H1 (cell line): ENCODE measurements at regions not wholly inside any gene's neighbourhood (a gene's known extent, or its start where the extent isn't known, plus 50 kb on each side); places are given as distances from the start of the nearest gene placed in this dataset.

Experiments used
- CTCF ChIA-PET: fragments of 300-600 bp; sonication (Branson Sonifier 250); formaldehyde crosslinking; loops from one replicate; lab custom pipeline; 2021; ENCODE audit not compliant: partially characterized antibody; lab: Charles Lee
- POLR2A ChIA-PET: fragments of 300-600 bp; sonication (Branson Sonifier 250); formaldehyde crosslinking; loops from one replicate; lab custom pipeline; 2021; ENCODE audit warnings: inconsistent platforms; ENCODE audit not compliant: partially characterized antibody; lab: Charles Lee
- DNase-seq, 2 experiments: peaks; one replicate each; pipeline versions ENCODE4 v3.0.0 to v3.0.0-alpha.2; 2010 to 2022; ENCODE audit warnings: low spot score in 2 of 2, low read depth in 1 of 2, mixed read lengths in 1 of 2
- FAIRE-seq: peaks from 2 replicates; lab custom pipeline; 2011; peaks lifted over from hg19 to GRCh38; lab: Jason Lieb, UNC
- H2AFZ ChIP-seq: 2 replicates; pipeline ENCODE4 v1.8.1; 2012; ENCODE audit warnings: low read length, inconsistent platforms
- H2AK5ac ChIP-seq: 2 replicates; pipeline ENCODE4 v1.6.1; 2013; ENCODE audit warnings: low read depth, low read length
- H2BK120ac ChIP-seq: replicated peaks from 2 replicates; pipeline ENCODE3; 2013; ENCODE audit warnings: low read depth, low read length, inconsistent platforms
- H2BK12ac ChIP-seq: 2 replicates; pipeline ENCODE4 v1.6.1; 2013; ENCODE audit warnings: low read depth, low read length
- H2BK15ac ChIP-seq: 2 replicates; pipeline ENCODE4 v1.6.1; 2013; ENCODE audit warnings: low read length
- H2BK20ac ChIP-seq: 2 replicates; pipeline ENCODE4 v1.6.1; 2013; ENCODE audit warnings: low read length
- H2BK5ac ChIP-seq: 2 replicates; pipeline ENCODE4 v1.6.1; 2013; ENCODE audit warnings: low read depth, low read length
- H3K14ac ChIP-seq: 2 replicates; pipeline ENCODE4 v1.6.1; 2013; ENCODE audit warnings: inconsistent platforms; ENCODE audit not compliant: insufficient read length
- H3K18ac ChIP-seq: 2 replicates; pipeline ENCODE4 v1.6.1; 2013; ENCODE audit warnings: low read length; ENCODE audit errors: extremely low read depth
- H3K23ac ChIP-seq: 2 replicates; pipeline ENCODE4 v1.6.1; 2013; ENCODE audit warnings: inconsistent platforms; ENCODE audit not compliant: insufficient read length
- H3K23me2 ChIP-seq: 2 replicates; pipeline ENCODE4 v1.6.1; 2013; ENCODE audit warnings: low read depth, low read length
- H3K27ac ChIP-seq: 2 replicates; pipeline ENCODE4 v1.6.1; 2011; ENCODE audit warnings: low read depth, low read length, inconsistent platforms
- H3K27me3 ChIP-seq, 4 experiments: replicated peaks in 1 of 4; 1 replicate in 1 of 4; 2 replicates in 3 of 4; pipeline versions ENCODE4 v1.6.1 to v1.8.1; 2011 to 2013; ENCODE audit warnings: low read length in 3 of 4, mild to moderate bottlenecking in 3 of 4, inconsistent platforms in 2 of 4, mixed read lengths in 2 of 4, moderate library complexity in 1 of 4; ENCODE audit not compliant: control insufficient read depth in 3 of 4, insufficient read depth in 3 of 4; ENCODE audit errors: extremely low read depth in 1 of 4
- H3K36me3 ChIP-seq, 4 experiments: 2 replicates each; pipeline versions ENCODE4 v1.6.1 to v1.8.1; 2011 to 2013; ENCODE audit warnings: mild to moderate bottlenecking in 4 of 4, low read length in 3 of 4, moderate library complexity in 2 of 4, control low read depth in 1 of 4, inconsistent platforms in 1 of 4; ENCODE audit not compliant: insufficient read depth in 4 of 4, control insufficient read depth in 2 of 4
- H3K4ac ChIP-seq: replicated peaks from 2 replicates; pipeline ENCODE3; 2013; ENCODE audit warnings: low read length, low read depth, mixed read lengths, inconsistent platforms; ENCODE audit not compliant: insufficient read length
- H3K4me1 ChIP-seq, 4 experiments: replicated peaks in 1 of 4; 1 replicate in 1 of 4; 2 replicates in 3 of 4; pipeline versions ENCODE4 v1.6.1 to v1.8.1; 2011 to 2013; ENCODE audit warnings: low read length in 3 of 4, inconsistent platforms in 2 of 4, mixed read lengths in 1 of 4; ENCODE audit not compliant: insufficient read depth in 4 of 4, control insufficient read depth in 3 of 4
- H3K4me2 ChIP-seq, 2 experiments: 2 replicates each; pipeline versions ENCODE4 v1.6.1 to v1.8.1; 2011 to 2013; ENCODE audit warnings: low read depth in 2 of 2, low read length in 2 of 2, control low read depth in 1 of 2, inconsistent platforms in 1 of 2, mild to moderate bottlenecking in 1 of 2; ENCODE audit not compliant: insufficient read depth in 1 of 2
- H3K4me3 ChIP-seq, 4 experiments: fragments of 200-600, 300-600 bp in 1 of 4; sonication (generic), shearing (Covaris generic), sonication (Bioruptor Twin) in 1 of 4; 2 replicates each; pipeline versions ENCODE4 v1.5.1 to v1.8.1; 2011 to 2016; ENCODE audit warnings: low read length in 4 of 4, low read depth in 3 of 4, control low read depth in 2 of 4, inconsistent platforms in 2 of 4, mild to moderate bottlenecking in 2 of 4, mixed read lengths in 1 of 4, moderate library complexity in 1 of 4; ENCODE audit not compliant: insufficient read depth in 2 of 4; ENCODE audit errors: extremely low read depth in 1 of 4
- H3K56ac ChIP-seq: replicated peaks from 2 replicates; pipeline ENCODE3; 2013; ENCODE audit warnings: low read depth, mild to moderate bottlenecking, mixed read lengths, low read length, inconsistent platforms; ENCODE audit not compliant: insufficient read length
- H3K79me1 ChIP-seq: 2 replicates; pipeline ENCODE4 v1.6.1; 2013; ENCODE audit warnings: low read depth, low read length, control low read depth
- H3K79me2 ChIP-seq, 2 experiments: 2 replicates each; pipeline versions ENCODE4 v1.6.1 to v1.8.1; 2012 to 2013; ENCODE audit warnings: low read length in 2 of 2, mild to moderate bottlenecking in 2 of 2, inconsistent platforms in 1 of 2; ENCODE audit not compliant: insufficient read depth in 2 of 2, control insufficient read depth in 1 of 2
- H3K9ac ChIP-seq, 4 experiments: replicated peaks in 1 of 4; 1 replicate in 1 of 4; 2 replicates in 3 of 4; pipeline versions ENCODE4 v1.6.1 to v1.8.1; 2011 to 2013; ENCODE audit warnings: low read depth in 3 of 4, low read length in 3 of 4, control low read depth in 2 of 4, mild to moderate bottlenecking in 2 of 4, moderate library complexity in 2 of 4, inconsistent platforms in 1 of 4; ENCODE audit errors: extremely low read depth in 1 of 4
- H3K9me3 ChIP-seq, 2 experiments: 2 replicates each; pipeline versions ENCODE4 v1.6.1 to v1.8.1; 2012 to 2013; ENCODE audit warnings: mild to moderate bottlenecking in 2 of 2, moderate library complexity in 2 of 2, control low read depth in 1 of 2, inconsistent platforms in 1 of 2, low read depth in 1 of 2, low read length in 1 of 2, mixed read lengths in 1 of 2; ENCODE audit not compliant: insufficient read depth in 2 of 2
- H4K20me1 ChIP-seq, 2 experiments: replicated peaks in 1 of 2; 2 replicates each; pipeline versions ENCODE3 to v1.8.1; 2011 to 2013; ENCODE audit warnings: inconsistent platforms in 2 of 2, low read length in 2 of 2, mild to moderate bottlenecking in 1 of 2; ENCODE audit not compliant: insufficient read depth in 2 of 2, control insufficient read depth in 1 of 2
- H4K5ac ChIP-seq: 2 replicates; pipeline ENCODE4 v1.6.1; 2013; ENCODE audit warnings: low read length, low read depth, mixed read lengths, inconsistent platforms; ENCODE audit not compliant: insufficient read length
- H4K8ac ChIP-seq: 2 replicates; pipeline ENCODE4 v1.8.0; 2013; ENCODE audit warnings: mild to moderate bottlenecking, moderate library complexity, low read length, inconsistent platforms; ENCODE audit not compliant: insufficient read depth; ENCODE audit errors: extremely low read depth
- H4K91ac ChIP-seq: replicated peaks from 2 replicates; pipeline ENCODE3; 2013; ENCODE audit warnings: low read length, mixed read lengths, inconsistent platforms; ENCODE audit not compliant: insufficient read length
- BRCA1 ChIP-seq: IDR thresholded peaks from 2 replicates; pipeline ENCODE4 v1.6.1; 2012; ENCODE audit warnings: low read depth, low read length, improper control_type of control experiment
- EZH2 ChIP-seq: fragments of 200-600 bp; sonication (generic); IDR thresholded peaks from 2 replicates; pipeline ENCODE4 v1.7.1; 2012; ENCODE audit warnings: low read depth, mild to moderate bottlenecking, moderate library complexity, low read length, inconsistent platforms; ENCODE audit not compliant: severe bottlenecking
- GTF2F1 ChIP-seq: IDR thresholded peaks from 2 replicates; pipeline ENCODE4 v1.6.1; 2012; ENCODE audit warnings: low read depth, low read length, improper control_type of control experiment, borderline replicate concordance
- HDAC2 ChIP-seq, 2 experiments: fragments of 300-600 bp in 1 of 2; sonication (generic) in 1 of 2; IDR thresholded peaks; 2 replicates each; pipeline ENCODE4 v1.6.1; 2011 to 2012; ENCODE audit warnings: low read depth in 2 of 2, low read length in 2 of 2, mild to moderate bottlenecking in 2 of 2, moderate library complexity in 2 of 2, borderline replicate concordance in 1 of 2, inconsistent platforms in 1 of 2
- MAFK ChIP-seq: IDR thresholded peaks from 2 replicates; pipeline ENCODE4 v1.6.1; 2012; ENCODE audit warnings: low read depth, mild to moderate bottlenecking, improper control_type of control experiment, low read length
- SAP30 ChIP-seq: fragments of 300-600 bp; sonication (generic); IDR thresholded peaks from 2 replicates; pipeline ENCODE4 v1.7.1; 2012; ENCODE audit warnings: low read length, moderate library complexity, mild to moderate bottlenecking, inconsistent platforms; ENCODE audit not compliant: insufficient read depth, insufficient replicate concordance
- SIN3A ChIP-seq, 2 experiments: IDR thresholded peaks in 1 of 2; conservative IDR thresholded peaks in 1 of 2; 2 replicates each; pipeline ENCODE4 v1.6.1; 2011 to 2012; ENCODE audit warnings: low read length in 2 of 2, improper control_type of control experiment in 1 of 2, low read depth in 1 of 2, mild to moderate bottlenecking in 1 of 2
- SP4 ChIP-seq: IDR thresholded peaks from 2 replicates; pipeline ENCODE4 v1.6.1; 2012; ENCODE audit warnings: low read length, inconsistent platforms
- TEAD4 ChIP-seq: IDR thresholded peaks from 2 replicates; pipeline ENCODE4 v1.6.1; 2012; ENCODE audit warnings: low read depth, low read length, inconsistent platforms, mixed read lengths
- WGBS, 2 experiments: shearing (Covaris generic) in 1 of 2; methylation state at CpG; one replicate each; pipeline versions ENCODE4 v1.1.6 to v1.1.7; 2013 to 2015; ENCODE audit warnings: low lambda C conversion rate in 2 of 2, mixed read lengths in 2 of 2, inconsistent platforms in 1 of 2, low coverage in 1 of 2, missing lambda C conversion rate in 1 of 2; ENCODE audit not compliant: insufficient replicate concordance in 2 of 2, insufficient coverage in 1 of 2, insufficient read length in 1 of 2; ENCODE audit errors: extremely low coverage in 1 of 2, missing lambda C conversion rate in 1 of 2; 5-methylcytosine and 5-hydroxymethylcytosine counted together
- TF ChIP-seq, protein P1 (sequence below): IDR thresholded peaks from 2 replicates; pipeline ENCODE4 v1.6.1; 2011; ENCODE audit warnings: low read length, improper control_type of control experiment

- POLR2A ChIA-PET, result no interaction called here
- Histone ChIP-seq H2AK5ac (no peak overlapping the region), H3K4me1 (peaks cover 0 to 5% (median 1%) of the 10 kb centered on the region in 4 experiments; a peak in 1 of 7 replicates), H3K36me3 (no peaks in the 10 kb centered on the region), H3K23me2 (no peaks in the 10 kb centered on the region), H4K91ac (no peak overlapping the region), H2BK15ac (no peak overlapping the region), H3K9me3 (no peaks in the 10 kb centered on the region), H3K27ac (no peak overlapping the region), H4K8ac (no peak overlapping the region), H3K23ac (no peak overlapping the region), H3K4me3 (no peak overlapping the region), H2BK120ac (no peak overlapping the region), H3K79me1 (no peaks in the 10 kb centered on the region), H4K5ac (no peak overlapping the region), H2AFZ (no peak overlapping the region), H4K20me1 (no peaks in the 10 kb centered on the region), H3K4ac (no peak overlapping the region), H2BK20ac (no peak overlapping the region), H3K56ac (no peak overlapping the region), H3K79me2 (no peaks in the 10 kb centered on the region), H3K14ac (no peak overlapping the region), H3K27me3 (no peaks in the 10 kb centered on the region), H3K18ac (no peak overlapping the region), H3K4me2 (no peak overlapping the region), H2BK5ac (no peak overlapping the region), H2BK12ac (no peak overlapping the region), H3K9ac (no peak overlapping the region)
- DNase-seq, result no peak
- CTCF ChIA-PET, result interaction anchor here (1.0 kb wide), 2 partner anchors 10 to 282 kb away, joined by 3 read pairs; no protein-coding TSS in a partner anchor
- no peak for TF ChIP-seq TEAD4
- no peak for TF ChIP-seq SIN3A (conservative IDR thresholded peaks at IDR 0.05 in 1 of 2, IDR thresholded peaks at IDR 0.05 in 1 of 2; ENCODE audit: low read depth in 1 of 2, low read length in 2 of 2)
- TF ChIP-seq SAP30, result no peak
- TF ChIP-seq HDAC2 (IDR thresholded peaks at IDR 0.05; ENCODE audit: borderline replicate concordance in 1 of 2, low read depth in 2 of 2, low read length in 2 of 2), result no peak
- no peak for TF ChIP-seq MAFK
- no peak for TF ChIP-seq BRCA1
- no peak for TF ChIP-seq EZH2
- no peak for TF ChIP-seq SP4
- no peak for TF ChIP-seq GTF2F1
- TF ChIP-seq, protein P1, sequence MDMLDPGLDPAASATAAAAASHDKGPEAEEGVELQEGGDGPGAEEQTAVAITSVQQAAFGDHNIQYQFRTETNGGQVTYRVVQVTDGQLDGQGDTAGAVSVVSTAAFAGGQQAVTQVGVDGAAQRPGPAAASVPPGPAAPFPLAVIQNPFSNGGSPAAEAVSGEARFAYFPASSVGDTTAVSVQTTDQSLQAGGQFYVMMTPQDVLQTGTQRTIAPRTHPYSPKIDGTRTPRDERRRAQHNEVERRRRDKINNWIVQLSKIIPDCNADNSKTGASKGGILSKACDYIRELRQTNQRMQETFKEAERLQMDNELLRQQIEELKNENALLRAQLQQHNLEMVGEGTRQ, result no peak
- FAIRE-seq, result no peak
- WGBS, 2 experiments, result 89% methylated on average over 1 of the region's 1 CpG; no CpG with 5 or more reads in 1 of the 2 experiments
These were observed 164.3 kb upstream of the RREB1 start for GRCh38 chr6:6943421-6943820.
